HG02571 (cell line): ENCODE measurements at regions not wholly inside any gene's neighbourhood (a gene's known extent, or its start where the extent isn't known, plus 50 kb on each side); places are given as distances from the start of the nearest gene placed in this dataset.

Experiments used
- ATAC-seq: cut with Tn5 transposase; IDR thresholded peaks from one replicate; pipeline ENCODE4 v1.9.1; 2021; ENCODE audit warnings: mild to moderate bottlenecking, moderate library complexity; ENCODE audit not compliant: unreplicated experiment

- no peak for ATAC-seq
These were observed 389.4 kb downstream of the DIPK2A start for GRCh38 chr3:144361002-144361401.

- ATAC-seq = no peak
These were observed 390.5 kb downstream of the DIPK2A start for GRCh38 chr3:144362126-144362525.

- no peak for ATAC-seq
These were observed 392.2 kb downstream of the DIPK2A start for GRCh38 chr3:144363856-144364255.

GRCh38 chr3:144364737-144365136 lies 393.1 kb downstream of the DIPK2A start:
- no peak for ATAC-seq

GRCh38 chr3:144369129-144369879 lies 397.7 kb downstream of the DIPK2A start:
- no peak for ATAC-seq

- ATAC-seq = no peak
These were observed 403.5 kb downstream of the DIPK2A start for GRCh38 chr3:144375088-144375487.

- no peak for ATAC-seq
These were observed 409.2 kb downstream of the DIPK2A start for GRCh38 chr3:144380849-144381248.

GRCh38 chr3:144381607-144382006 lies 410.0 kb downstream of the DIPK2A start:
- ATAC-seq = no peak

GRCh38 chr3:144384241-144384979 lies 412.8 kb downstream of the DIPK2A start:
- no peak for ATAC-seq

GRCh38 chr3:144390786-144391185 lies 419.2 kb downstream of the DIPK2A start:
- ATAC-seq = no peak

GRCh38 chr3:144391236-144391635 lies 419.6 kb downstream of the DIPK2A start:
- no peak for ATAC-seq

GRCh38 chr3:144394032-144394431 lies 422.4 kb downstream of the DIPK2A start:
- ATAC-seq = no peak

- no peak for ATAC-seq
These were observed 430.8 kb downstream of the DIPK2A start for GRCh38 chr3:144402430-144402829.

- ATAC-seq = no peak
These were observed 431.4 kb downstream of the DIPK2A start for GRCh38 chr3:144403040-144403457.

- no peak for ATAC-seq
These were observed 435.7 kb downstream of the DIPK2A start for GRCh38 chr3:144407335-144407734.

- no peak for ATAC-seq
These were observed 437.7 kb downstream of the DIPK2A start for GRCh38 chr3:144409319-144409718.

- no peak for ATAC-seq
These were observed 441.4 kb downstream of the DIPK2A start for GRCh38 chr3:144413068-144413467.

GRCh38 chr3:144415492-144415891 lies 443.9 kb downstream of the DIPK2A start:
- no peak for ATAC-seq

- no peak for ATAC-seq
These were observed 453.0 kb downstream of the DIPK2A start for GRCh38 chr3:144424606-144425005.

GRCh38 chr3:144426366-144426765 lies 454.7 kb downstream of the DIPK2A start:
- ATAC-seq = no peak

GRCh38 chr3:144426967-144427366 lies 455.3 kb downstream of the DIPK2A start:
- ATAC-seq = no peak

- peak; percentile 55 for ATAC-seq
These were observed 458.1 kb downstream of the DIPK2A start for GRCh38 chr3:144429719-144430121.
